HG03097 (cell line): ENCODE measurements at regions not wholly inside any gene's neighbourhood (a gene's known extent, or its start where the extent isn't known, plus 50 kb on each side); places are given as distances from the start of the nearest gene placed in this dataset.

ENCODE experiments used
- ATAC-seq: cut with Tn5 transposase; IDR thresholded peaks from one replicate; pipeline ENCODE4 v1.9.1; 2021; ENCODE audit not compliant: unreplicated experiment, low FRiP score

DNA sequence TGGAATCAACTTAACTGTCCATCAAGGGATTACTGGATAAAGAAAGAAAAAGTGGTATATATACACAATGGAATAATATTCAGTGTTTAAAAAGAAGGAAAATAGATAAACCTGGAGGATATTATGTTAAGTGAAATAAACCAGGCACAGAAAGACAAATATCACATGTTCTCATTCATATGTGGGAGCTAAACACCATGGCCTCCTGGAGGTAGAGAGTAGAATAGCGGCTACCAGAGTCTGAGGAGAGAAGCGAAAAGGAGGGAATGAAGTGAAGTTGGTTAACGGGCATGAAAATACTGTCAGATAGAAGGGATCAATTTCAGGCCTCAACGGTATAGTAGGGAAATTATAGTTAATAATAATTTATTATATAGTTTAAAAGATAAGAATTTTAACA lies 147.5 kb upstream of the OBI1 start:
- no peak for ATAC-seq

DNA sequence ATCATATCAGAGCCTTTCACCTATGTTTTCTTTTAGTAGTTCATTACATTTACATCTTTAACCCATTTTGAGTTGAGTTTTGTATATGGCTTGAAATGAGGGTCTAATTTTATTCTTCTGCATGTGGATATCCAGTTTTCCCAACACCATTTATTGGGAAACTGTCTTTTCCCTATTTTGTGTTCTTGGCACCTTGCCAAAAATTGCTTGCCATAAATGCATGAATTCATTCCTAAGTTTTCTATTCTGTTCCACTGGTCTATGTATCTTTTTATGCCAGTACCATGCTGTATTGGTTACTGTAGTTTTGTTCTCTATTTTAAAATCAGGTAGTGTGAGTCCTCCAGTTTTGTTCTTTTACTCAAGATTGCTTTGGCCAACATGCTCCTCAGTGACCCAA lies 144.0 kb upstream of the OBI1 start:
- no peak for ATAC-seq

DNA sequence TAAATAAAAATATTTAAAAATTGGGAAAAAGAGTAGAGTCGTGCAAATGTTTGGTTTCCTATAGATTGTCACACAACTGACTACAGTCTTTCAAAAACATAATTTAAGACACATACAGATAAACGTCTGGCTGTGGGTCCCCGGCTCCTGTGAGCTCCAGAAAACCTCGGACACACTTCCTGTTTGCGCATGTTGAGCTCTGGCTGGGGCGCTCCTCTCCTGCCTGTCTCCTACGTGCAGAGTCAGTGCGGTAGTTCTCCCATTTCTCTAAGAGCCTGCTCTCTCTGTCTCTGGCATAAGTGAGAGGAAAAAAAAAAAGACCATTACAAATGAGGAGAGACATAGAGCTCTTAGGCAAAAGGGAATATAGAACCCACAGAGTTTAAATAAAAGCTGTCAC lies 128.2 kb upstream of the OBI1 start:
- ATAC-seq: no peak

DNA sequence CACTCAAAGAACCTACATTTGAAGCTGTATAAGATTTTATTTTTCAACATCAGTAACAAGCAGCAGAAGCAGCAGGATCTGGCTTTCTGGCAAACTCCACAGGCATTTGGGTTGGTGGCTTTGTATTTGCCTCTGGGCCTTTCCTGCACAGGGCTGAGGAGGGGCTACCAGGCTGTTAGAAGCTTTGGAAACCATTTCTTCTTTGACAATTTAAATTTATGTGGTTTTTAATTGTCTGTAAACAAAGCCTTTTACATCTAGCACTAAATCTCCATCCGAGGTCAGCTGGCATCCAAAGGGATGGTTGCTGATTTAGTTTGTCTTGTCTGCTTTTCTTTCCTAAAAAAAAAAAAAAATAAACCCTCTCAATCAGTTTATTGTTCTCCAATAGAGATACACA lies 127.5 kb upstream of the OBI1 start:
- ATAC-seq: no peak

DNA sequence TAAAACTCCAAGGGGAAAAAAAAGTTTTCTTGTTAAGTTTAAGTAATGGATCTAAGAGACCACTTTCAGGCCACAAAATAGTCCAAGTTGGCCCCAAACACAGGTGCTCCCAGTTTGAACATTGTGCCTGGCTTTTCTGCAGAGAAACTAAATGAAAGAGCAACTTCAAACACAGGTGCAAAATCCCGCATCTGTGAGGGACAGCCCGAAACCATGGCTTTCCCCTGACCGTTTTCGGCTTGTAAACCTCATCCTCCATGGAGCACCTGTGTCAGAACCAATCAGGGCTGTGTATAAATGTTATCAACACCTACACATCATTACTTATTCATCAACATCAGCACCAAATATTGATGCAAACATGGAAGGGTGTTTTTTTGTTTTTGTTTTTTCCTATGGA lies 126.8 kb upstream of the OBI1 start:
- ATAC-seq: no peak

DNA sequence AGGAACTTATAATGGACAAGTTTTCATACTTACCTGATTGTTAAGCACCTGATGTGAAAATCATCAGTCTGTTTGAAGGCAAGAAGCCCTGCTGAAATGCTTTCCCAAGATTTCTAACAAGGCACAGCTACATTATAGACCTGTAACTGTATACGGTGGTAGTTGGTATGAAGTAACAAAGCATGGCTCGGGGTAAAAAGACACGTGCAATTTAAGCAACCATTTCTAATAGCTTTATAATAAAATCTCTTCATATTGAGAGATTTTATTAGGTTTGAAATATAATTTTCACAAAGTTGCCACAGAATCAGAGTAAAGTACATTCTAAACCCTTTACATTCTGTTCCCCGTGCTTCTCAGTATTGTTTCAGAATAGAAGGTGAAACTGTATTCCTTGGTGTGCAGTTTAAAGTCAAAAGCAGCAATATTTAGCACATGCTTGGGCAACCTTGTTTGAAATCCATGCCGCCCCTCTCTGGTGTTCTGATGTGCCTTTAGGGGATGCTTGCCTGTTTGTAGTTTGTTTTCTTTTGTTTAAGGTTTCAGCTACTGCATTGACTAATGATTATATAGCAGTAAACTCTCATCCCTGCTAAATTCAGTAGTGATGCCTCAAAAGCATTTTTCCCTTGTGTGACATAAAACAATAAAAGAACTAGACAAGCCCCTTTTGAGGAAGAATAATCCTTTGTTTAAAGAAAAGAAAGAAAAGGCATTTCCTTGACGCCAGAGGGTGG lies 125.2 kb upstream of the OBI1 start:
- ATAC-seq: no peak

DNA sequence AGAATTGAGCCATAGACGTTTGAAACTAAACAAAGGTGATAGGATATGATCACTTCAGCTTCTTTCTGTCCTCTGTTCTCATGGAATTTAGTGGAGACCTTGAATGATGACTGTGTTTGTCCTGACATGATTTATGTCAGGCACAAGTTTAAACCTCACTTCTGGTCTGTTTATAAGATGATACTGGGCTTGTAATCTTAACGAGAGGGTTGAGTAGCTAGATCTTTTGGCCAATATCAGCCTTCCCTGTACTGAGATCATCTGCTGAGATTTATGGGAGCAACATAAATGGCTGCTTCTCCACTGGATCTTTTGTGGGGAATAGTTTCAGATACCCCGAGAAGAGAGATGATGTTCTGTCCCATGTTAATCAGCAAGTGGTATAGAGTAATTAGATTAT lies 121.8 kb upstream of the OBI1 start:
- ATAC-seq: no peak

DNA sequence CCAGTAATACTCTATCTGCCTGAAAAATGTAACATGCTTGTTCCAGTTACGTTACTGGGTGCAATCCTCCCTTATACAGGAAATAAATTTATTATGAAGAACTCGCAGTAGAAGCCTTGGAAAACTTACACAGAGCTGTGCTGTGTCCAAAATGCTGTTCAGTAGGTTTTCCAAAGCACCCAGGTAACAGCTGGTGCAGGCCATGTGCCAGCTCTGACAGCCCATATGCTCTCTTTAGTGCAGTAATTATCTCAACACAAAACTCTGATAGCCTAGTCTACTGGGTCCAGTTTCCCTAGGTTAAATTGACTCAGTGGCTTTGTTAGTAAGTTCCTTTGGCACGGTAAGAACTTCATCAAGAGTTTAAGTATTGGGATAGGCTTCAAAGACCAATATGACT lies 120.7 kb upstream of the OBI1 start:
- no peak for ATAC-seq

DNA sequence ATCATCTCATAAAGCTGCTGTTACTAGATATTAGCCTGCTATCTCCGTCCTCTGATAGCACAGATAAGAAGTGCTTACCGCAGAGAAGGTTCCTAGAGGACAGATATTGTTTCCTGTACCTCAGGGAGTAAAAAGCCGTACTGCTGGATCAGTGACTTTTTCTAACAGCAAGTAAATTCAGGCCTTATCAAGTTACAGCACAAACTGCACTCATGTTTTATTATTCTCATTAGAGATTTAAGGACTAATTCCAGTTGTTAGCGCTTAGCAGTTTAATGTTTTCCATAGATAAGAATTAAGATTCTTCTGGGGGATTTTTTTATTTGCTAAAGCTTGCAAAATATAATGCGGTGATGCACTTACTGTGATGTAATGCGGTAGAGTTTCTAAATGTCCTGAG lies 119.0 kb upstream of the OBI1 start:
- ATAC-seq: no peak

DNA sequence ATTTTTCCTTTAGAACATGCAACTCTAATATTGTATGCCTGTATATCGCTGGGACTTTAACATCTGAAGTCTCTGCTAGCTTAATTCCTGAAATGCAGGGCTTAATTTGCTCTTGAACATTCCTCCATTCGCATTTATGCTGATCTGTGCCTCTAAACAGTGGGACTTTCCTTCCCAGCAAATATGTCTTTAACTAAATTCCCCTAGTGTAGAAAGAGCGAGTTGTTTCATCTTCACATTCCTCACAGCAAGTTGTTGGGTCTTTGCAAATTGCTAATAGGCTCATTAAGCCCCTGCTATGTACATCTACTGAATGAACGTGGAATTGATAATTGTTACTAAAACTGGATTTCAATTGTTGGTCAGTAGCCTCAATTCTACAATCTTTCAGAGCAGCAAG lies 118.4 kb upstream of the OBI1 start:
- ATAC-seq: no peak

DNA sequence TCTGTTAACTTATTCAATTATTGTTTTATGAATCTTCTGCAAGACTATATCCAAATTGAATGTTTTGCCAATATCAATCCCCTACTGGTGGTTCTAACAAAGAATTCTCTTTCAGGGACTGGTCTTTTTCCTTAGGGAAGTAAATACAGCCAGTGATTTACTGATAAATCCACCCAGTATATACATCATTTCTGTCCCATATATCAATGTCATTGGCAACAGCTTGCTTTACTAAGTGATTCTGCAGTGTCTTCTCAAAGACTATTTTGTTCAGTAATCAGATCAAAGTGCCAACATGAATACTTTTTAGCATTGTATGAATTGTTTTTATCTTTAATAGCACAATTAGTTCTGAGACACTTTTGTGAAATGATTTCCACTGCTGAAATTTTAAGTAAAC lies 114.0 kb upstream of the OBI1 start:
- no peak for ATAC-seq

DNA sequence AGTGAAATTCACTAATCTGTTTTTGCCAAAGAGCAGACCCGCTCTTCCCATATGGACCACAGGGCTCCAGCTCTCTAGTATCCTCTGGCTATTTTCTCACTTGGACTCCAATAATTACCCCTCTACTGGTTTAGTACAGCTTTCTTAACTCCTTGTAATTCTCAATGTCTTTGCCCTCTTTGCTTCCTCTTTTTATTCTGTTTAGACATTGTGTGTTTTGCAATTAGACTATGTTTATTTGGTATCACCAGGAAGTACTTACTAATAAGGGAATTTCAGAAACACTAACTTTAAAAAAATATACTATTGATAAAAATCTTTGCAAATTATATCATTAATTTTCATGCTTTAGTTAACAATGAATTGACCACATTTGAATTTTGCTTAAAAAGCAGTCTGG lies 111.6 kb upstream of the OBI1 start:
- ATAC-seq: no peak

DNA sequence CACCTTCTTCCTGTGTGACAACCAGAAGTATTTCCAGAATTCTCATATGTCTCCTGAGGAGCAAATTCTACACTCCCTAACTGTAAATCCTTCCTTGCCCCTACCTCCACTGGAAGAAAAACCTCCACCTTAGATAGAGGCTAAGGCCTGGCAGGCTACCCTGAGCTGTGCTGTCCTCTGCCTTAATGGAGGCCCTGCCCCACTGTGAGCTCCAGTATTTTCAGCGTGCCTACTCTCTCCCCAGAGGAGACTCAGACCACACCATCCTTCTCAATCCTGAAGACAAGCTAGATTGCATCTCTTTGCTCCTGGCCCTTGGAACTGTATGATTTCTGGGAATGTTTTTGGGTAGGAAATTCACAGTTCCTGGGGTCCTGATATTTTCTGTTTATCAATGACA lies 110.0 kb upstream of the OBI1 start:
- no peak for ATAC-seq

DNA sequence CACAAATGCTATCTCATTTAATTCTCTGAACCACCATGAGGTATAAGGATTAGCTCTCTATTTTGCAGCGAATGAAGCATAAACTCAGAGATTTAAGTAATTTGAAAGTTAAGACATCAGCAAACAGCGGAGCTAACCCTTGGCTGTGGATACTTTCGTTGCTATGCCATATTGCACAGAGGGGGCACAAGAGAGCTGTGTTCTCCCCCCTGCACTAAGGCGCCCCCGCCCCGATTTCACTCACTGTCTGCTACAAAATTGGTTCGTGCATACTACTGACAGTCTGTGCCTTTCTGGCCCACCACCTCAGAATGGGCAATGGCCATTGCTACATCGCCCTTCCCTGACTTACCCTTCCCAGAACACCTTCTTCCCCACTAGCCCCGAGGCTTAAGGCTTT lies 105.7 kb upstream of the OBI1 start:
- no peak for ATAC-seq

DNA sequence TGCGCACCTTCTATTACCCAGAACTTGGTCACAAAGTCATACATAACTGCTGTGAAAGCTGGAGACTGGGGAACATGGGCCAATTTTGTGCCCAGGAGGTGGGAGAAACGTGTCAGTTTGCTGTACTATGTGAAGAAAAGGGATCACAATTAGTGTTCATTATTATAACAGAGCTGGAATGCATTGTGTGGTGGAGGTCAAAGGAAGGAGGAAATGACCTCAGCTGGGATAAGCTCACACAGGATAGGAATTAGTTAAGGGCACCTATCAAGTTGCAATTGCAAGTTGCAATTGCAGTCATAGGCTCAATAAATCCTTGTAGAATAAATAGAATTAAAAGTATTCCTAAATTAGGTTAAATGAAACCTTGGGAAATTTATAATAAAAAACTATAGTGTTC lies 103.9 kb upstream of the OBI1 start:
- ATAC-seq: no peak

DNA sequence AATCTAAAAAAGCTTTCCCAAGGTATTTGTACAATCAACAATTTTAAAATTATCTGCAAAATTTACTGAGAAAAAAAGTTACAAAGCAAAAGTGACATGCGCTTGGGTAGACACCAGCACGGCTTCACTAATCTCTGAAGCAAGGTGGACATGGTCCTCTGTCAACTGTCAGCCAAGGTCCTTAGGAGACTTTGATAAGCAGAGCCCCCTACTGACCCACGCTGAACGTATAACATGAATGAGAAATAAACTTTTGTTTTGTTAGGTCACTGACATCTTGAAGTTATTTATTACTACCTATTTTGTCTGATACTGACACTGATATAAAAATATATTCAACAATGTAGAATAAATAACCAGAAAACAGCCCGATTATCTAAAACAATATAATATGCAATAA lies 100.7 kb upstream of the OBI1 start:
- ATAC-seq: no peak

DNA sequence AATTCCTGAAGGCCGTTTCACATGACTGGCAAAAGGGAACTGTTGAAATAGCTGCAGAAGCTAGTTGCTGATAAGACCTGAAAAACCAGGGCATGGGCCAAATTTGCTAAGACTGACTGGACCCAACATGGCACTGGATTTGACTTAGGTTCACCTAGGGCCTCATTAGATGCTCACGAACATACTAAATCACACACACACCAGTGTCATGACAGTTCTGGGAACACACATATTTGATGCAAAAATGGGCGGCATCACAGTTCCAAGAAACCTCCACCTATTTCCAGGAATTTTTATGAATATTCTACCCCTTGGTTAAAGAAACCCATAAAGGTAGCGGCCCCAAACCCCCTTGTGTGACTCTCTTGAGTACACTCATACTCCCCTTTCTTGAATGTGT lies 99.6 kb upstream of the OBI1 start:
- no peak for ATAC-seq

DNA sequence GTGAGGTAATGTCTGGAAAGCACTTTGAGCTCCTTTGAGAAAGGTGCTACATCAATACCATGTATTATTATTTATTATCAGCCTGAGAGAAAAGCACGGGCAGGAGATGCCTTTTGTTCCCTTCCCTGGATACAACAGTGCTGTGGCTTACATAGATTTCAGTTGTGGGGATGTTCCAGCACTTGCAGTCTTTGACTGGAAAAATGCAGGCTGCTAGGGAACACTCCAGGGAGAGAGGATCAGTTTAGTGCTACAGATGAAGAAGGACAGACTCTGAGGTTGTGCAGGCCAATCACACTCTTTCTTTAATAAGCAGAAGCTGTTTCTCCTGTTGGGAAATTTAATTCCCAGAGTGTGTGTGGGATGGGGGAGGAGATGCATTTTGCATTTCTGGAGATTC lies 94.5 kb upstream of the OBI1 start:
- ATAC-seq: no peak

DNA sequence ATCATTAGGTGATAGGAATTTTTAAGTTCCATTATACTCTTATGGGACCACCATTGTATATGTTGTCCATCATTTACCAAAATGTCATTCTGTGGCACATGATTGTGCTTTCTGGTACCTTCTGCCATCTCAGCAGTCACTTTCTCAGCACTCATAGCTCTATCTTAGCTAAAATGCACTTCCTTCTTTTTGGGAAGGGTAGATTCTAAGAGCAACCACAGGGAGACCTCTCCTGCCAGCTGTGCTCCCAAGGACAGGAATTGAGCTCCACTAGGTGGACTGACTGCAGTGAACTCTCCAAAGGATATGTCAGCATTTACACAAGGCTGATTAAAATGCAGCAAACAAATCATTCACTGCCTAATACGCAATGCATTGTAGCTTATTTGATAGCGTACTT lies 91.8 kb upstream of the OBI1 start:
- no peak for ATAC-seq

DNA sequence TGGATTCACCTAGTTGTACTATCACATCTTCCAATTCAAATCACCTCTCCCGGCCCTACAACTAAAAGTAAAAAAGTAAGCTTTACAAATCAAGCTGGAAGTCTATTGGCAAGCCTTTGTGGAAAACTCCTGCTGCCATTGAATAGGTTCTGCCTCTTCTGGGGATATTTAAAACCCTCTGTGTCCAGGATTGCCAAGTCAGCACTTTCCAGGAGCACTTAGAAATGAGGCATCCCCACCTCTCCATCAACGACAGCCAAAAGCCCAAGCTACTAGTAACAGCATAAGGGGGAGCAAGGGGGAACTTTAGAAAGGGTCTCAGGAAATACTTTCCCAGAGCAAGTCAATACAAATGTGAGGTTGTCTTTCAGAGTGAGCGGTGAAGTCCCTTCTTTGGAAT lies 85.0 kb upstream of the OBI1 start:
- no peak for ATAC-seq

DNA sequence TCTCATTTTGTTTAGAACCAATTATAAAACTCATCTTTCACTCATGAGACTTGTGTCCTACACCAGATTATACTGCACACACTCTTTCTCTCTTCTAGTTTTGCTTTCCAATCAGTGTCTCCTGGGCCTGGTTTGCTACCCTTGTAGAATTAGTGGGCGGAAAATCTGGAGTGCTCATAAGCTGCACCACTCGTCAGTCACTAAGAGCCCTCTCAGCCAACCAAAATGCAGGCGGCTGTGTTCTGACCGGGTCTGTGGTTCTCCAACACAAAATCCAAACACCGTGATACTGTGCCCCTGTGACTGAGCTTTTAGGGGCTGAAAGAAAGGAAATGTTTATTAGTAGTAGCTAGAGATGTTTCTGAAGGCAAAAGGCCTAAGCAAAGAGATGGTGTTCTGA lies 83.7 kb upstream of the OBI1 start:
- ATAC-seq: no peak

DNA sequence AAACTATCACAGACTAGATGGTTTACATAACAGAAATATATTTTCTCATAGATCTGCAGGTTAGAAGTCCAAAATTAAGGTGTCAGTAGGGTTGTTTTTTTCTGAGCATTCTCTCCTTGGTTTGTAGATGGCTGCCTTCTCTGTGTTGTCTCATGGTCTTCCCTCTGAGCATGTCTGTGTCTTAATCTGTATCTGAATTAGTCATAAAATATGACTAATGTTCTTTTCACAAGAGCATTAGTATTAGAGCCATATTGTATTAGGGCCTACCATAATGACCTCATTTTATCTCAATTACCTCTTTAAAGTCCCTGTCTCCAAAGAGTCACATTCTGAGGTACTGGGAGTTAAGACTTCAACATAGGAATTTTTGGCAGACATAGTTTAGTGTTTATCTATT lies 77.2 kb upstream of the OBI1 start:
- no peak for ATAC-seq

DNA sequence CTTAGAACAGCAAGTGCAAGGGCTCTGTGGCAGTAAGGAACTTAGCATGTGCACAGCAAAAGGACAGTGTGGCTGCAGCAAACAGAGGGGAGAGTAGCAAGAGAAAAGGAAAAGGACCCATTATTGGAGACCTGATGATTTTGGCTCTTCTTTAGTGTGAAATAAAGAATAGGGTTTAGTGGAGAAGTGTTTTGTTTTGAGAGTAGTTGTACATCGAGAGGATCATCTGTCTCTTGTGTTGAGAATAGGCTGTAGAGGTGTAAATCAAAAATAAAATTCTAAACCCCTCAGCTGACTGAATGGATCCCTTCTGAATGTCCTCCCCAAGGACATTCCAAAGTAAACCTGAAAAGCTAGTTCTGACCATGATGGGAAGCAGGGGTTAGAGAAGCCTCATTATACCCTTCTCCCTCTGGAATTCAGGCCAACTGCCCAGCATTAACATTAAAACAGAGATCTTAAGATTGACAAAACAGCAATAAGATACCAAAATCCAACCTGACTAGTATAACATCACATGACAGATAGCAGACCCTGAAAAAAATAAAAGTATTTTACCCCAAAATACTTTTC lies 73.6 kb upstream of the OBI1 start:
- ATAC-seq: no peak
